Hypothalamus (tissue), 51 donors: ENCODE measurements at regions not wholly inside any gene's neighbourhood (a gene's known extent, or its start where the extent isn't known, plus 50 kb on each side); places are given as distances from the start of the nearest gene placed in this dataset.
"Not testable (repeated sequence)": the region's sequence is repeated elsewhere in the genome, so short reads cannot be mapped to it uniquely, and the experiment has no call there.

Source experiments
- DNase-seq, 51 donors: peaks; one replicate each; lab custom pipeline; 2025; lab: John Stamatoyannopoulos, UW

DNA sequence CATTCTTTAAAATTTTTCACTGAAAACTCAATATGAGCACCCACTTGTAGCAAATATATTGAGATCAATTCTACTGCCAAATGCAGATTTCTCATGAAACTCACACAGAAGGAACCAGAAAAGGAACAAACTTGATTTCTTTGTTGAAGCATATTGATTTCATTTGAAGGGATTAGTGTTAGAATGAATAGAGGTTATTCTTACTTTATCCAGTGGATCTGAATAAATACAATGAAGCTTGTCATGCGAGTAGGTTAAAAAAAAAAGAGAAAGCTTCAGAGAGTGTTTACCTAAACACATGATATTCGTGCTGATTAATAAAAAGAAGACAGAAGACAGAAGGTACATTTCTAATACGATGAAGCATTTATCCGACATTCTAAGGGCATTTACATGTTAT, 226.7 kb upstream of the ZSWIM2 start:
- no peak for DNase-seq

DNA sequence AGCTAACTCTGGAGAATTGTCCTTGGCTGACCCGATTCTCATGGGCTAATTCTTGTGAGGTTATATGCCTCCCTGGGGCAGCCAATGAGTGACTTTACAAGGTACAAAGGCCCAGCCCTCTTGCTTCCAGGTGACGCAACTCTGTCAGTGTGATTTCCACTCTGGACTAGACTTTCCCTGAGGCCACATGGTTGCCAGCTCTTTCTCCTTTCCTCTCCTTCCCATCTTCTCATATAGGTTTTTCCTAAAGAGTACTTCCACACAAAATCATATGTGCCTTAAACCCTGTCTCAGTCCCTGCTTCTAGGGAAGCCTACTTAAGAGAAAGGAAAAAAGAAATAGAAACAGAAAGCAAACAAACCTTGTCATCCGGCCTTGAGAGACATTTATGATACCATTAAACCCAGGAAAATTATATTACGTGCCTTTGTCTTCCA, 226.2 kb upstream of the ZSWIM2 start:
- no peak for DNase-seq

DNA sequence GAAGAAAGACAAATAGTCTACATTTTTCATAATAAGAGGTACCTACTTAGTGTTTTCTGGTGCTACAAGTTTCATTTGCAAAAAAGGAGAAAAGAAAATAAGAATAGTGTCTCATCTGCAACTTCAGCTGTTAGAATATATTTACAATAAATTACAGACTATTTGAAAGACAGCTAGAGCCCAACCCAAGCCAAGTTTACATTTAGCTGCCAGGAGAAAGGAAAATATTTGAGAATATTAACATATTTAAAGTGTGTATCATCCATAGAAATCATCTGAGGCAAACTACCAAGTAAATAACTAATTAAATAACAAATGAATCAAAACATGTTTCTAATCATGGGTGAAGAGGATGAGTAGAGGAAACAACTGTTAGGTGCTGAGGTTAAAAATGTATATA, 209.2 kb upstream of the ZSWIM2 start:
- DNase-seq, result no peak

DNA sequence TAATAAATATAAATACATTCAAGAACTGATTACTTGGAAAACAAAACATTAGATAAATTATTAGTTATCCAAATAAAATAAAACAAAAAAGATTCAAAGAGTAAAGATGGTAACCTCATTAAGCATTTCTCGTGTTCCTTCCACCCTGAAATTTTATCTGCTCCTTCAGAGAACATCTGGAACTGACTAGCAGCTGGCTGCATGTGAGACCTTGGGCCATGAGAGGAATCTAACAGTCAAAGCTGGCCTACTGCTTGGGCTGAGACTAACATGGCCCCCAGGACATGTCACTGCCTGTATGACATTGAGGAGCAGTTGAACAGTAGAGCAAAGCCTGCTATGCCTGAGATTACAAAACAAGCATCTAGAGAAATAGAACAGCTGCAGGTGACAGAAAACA, 208.5 kb upstream of the ZSWIM2 start:
- no peak for DNase-seq

DNA sequence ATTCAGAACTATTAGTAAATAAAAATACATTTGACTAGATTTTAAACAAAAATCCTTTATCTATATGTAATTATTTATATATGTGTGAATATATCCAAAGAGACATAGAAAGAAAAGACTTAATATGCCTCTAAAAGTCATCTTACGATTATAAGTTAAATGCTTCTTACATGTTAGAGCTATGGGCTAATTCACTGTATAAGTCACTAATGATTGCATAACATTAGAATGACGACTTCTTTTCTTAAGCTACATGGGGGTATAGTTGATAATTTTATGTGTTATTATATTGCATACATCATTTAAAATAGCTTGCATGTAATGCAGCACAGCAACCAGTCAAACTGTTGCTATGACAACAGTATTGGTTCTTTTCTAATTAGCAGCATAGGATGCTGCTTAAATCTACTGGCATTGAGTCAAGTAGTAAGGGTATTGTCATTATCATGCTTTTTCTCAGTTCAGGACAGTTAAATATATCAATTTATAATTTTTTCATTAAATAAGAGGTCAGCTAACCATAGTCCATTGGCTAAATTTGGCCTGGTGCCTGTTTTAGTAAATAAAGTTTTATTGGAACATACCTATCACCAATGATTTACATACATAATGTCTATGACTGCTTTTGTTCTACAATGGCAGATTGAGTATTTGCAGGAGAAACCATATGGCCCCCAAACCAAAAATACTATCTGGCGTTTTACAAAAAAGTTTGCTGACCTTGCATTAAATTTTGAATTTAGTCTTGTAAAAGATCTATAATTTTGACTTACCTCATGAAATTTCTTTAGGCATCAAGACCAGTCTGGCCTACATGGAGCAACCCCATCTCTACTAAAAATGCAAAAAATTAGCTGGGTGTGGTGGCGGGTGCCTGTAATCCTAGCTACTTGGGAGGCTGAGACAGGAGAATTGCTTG, 207.7 kb upstream of the ZSWIM2 start:
- no peak for DNase-seq

DNA sequence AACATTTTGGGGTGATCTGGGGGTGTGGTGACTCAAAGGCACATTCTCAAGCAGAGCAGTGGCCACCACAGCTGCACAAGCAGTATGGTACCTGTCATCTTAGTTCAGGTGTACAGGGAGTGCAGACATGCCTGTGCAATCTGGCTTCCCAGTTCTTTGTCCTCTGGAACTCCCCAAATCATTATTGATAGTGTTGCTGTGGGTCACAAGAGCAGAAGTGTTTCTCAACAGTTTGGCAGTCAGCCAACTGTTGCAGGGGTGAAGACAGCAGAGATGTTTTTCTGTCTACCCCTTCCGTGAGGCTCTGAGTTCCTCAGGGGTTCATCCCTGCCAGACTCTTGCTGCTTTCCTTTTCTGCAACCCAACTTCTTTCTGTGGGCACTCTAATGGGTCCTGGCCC, 206.5 kb upstream of the ZSWIM2 start:
- DNase-seq, result no peak

DNA sequence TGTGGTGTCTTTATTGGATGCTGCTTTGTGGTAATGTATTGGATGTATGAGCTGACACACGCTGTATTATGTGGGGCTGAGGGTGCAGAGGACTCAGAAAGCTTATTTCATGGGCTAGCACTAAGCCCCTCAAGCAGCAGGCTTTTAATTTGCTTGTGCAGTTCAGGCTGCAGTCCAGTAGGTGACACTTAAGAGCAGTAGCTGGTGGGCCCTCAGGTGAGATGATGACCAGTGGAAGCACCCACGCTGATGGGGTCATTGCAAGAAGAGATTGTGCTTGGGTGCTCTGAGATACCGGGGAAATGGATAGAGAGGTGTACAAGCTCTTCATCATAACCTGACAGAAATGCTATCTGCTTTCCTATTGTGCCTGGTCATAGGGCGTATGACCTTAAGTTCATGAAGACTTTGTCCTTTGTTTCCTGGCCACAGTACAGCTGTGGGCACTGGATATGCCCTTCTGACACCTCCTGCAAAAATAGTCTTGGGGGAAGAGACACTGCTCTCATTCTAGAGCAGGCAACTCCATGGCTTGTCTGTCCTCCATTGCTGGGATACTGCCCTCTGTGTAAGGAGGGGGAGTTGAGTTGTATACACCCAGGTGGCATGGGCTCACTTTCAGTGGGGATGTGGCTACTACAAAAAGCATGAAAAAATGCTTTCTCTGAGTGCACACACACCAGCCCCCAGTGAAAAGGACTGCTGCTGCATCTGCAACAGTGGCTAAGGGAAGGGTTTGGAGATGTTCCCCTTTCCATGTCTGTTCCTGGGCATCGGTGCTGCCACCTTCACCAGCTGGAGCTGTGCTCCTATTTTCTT, 205.7 kb upstream of the ZSWIM2 start:
- DNase-seq, result no peak

DNA sequence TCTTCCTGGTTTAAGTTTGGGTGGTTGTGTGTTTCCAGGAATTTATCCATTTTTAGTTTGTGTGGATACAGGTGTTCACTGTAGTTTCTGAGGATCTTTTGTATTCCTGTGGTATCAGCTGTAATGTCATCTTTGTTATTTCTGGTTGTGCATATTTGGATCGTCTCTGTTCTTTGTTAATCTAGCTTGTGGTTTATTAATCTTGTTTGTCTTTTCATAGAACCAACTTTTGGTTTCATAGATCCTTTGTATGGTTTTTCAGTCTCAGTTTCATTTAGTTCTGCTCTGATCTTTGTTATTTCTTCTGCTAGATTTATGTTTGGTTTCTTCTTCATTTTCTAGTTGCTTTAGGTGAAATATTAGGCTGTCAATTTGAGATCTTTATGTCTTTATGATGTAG, 202.4 kb upstream of the ZSWIM2 start:
- no peak for DNase-seq

DNA sequence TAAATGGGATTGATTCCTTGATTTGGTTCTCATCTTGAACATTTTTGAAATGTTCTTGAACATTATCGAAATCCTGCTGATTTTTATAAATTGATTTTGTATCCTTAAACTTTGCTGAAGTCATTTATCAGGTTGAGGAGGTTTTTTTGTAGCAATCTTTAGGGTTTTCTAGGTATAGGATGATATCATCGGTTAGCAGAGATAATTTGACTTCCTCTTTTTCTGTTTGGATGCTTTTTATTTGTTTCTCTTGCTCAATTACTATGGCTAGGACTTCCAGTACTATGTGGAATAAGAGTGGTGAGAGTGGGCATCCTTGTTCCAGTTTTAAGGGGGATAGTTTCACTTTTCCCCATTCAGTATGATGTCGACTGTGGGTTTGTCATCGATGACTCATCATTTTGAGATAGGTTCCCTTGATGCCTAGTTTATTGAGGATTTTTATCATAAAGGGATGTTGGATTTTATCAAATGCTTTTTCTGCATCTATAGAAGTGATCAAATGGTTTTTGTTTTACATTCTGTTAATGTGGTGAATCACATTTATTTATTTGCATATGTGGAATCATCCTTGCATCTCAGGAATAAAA, 201.5 kb upstream of the ZSWIM2 start:
- no peak for DNase-seq

DNA sequence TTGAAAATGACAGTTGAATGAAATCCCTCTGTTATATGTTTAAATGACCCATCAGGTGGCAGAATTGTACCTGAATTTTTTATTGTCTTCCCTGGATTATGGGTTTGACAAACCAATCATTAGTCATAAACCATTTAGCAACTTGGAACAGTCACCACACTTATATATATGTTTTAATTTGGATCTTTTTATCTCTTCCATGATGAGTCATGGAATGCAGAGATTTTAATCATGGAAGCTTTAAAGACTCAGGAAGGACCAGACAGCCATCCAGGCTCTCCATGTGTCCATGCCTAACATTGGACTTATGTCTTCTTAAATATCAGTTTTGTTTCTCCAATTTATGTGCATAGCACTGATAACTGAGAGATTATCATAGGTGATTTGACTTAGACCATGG, 188.3 kb upstream of the ZSWIM2 start:
- no peak for DNase-seq

DNA sequence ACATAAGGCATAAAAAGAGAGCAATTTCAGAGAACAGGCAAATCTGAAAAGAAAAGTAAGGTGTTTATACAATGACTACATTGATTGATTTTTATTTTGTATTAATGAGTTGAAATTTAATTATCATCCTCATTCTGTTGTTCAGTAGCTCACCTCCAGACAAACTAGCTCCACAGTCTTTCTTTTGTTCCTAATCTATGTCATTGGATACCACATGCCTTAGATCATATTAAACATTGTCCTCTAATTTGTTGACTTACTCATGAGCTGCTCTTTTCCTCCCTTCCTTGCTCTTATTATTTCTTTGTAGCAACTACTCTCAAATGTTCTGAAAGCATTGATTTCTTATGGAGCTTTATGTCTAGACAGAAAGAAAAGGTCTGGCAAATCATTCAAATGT, 185.5 kb upstream of the ZSWIM2 start:
- DNase-seq, result no peak

DNA sequence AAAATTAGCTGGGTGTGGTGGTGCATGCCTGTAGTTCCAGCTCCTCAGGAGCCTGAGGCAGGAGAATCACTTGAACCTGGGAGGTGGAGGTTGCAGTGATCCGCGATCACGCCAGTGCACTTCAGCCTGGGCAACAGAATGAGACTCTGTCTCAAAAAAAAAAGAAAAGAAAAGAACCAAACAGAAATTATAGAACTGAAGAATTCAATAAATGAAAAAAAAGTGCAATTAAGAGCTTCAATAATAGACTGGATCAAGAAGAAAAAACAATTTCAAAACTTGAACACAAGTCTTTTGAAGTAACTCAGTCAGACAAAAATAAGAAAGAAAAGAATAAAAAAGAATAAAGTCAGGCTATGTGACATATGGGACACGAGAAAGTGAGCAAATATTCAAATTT, 175.8 kb upstream of the ZSWIM2 start:
- DNase-seq, result no peak

DNA sequence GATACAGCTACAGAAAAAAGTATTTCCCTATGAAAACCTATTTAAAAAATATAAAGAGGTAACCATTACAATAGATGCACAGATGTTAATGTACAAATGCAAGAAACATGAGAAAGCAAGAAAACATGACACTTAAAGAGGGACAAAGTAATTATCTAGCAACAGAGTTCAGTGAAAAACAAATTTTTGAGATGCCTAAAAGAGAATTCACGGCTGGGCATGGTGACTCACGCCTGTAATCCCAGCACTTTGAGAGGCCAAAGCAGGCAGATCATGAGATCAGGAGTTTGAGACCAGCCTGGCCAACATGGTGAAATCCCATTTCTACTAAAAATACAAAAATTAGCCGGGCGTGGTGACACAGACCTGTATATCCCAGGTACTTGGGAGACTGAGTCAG, 175.0 kb upstream of the ZSWIM2 start:
- DNase-seq, result not testable (repeated sequence)

DNA sequence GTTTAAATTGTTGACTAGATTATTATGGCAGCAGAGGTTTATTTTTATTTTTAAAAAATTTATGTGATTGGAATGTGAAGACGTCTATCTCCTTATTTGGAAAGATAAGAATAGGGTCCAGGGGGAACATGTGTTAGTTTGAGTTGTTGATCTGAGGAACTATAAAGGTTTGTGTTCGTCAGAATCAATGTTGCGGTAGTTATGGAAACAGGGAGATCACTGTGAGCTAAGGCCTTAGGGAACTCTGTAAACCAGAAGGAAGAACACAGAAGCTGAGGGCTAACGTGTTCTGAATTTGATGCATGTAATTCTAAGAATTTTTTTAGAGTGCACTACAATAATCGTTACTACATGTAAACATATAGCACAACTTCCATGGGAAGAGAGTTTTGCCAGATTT, 168.5 kb upstream of the ZSWIM2 start:
- DNase-seq, result no peak

DNA sequence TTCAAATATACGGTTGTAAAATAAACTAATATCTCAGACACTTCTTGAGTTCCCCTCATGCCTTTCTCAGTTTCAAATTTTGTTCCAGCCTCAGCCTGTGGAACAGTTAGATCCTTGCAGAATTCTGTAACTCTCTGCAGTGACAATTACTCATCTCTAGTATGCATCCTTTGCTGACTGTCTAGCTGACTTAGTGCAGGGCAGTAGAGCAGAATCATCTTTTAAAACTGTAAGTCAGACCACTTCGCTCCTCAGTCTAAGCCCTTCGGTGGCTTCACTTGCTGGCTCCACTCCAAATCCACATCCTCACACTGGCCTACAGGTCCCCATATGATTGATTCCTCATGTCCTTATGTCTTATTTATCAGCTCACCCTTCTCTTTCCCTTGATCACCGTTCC, 164.1 kb upstream of the ZSWIM2 start:
- DNase-seq, result no peak

DNA sequence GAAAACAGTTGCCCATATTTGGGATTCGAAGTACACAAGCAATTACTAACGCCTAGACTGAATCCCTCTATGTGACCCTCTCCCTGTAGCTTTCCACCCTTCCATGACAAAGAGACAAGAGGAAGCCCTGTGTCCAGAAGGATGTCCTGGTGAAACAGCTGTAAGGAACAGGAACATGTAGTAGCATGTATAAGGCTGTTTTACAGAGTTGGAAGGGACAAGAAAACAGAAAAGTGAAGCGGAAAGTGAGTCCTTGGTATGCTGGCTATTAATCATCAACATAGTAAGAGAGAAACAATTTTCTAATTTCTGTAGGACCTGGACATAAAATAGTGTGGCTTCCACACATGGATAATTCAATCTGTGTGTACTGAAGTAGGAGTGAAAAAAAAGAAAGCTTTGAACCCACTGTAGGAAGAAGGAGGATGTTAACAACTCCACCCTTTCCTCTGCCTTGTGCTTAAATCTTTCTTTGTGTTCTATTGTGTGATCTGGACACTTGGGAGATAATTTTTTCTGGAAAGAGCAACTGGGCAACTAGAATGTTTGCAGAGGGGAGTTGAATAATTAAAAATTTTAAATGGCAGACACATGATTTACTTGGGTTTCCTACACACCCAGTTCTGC, 162.3 kb upstream of the ZSWIM2 start:
- no peak for DNase-seq

DNA sequence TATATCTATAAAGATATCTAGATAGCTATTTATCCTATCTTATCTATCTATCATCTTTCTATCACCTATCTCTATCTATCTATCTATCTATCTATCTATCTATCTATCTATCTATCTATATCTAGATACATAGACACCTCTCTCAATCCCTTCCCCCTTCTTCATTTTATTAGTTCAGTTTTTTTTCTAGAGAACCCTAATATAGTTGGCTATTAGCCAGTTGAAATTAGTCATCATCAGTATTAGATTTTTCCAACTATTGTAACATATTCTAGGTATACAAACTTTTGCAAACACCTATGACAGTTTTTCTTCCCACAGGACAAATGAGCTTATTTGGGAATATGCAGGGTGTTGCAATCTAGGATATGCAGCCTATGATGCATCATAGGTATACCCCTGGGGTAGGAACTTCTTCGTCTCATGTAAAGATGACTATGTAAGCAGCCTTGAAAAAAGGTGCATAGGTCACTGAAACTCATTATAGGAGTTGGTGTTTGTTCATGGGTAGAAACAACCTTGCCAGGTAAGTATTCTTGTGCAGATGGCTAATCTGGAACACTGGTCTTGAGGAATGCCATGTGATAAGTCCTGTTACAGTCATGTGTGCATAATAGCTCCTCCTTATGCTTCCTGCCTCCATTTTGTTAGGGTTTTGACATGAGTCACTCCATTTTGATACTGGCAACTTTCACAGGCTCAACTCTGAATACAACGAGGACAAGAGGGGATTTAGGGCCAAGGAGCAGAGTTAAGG, 160.7 kb upstream of the ZSWIM2 start:
- no peak for DNase-seq

DNA sequence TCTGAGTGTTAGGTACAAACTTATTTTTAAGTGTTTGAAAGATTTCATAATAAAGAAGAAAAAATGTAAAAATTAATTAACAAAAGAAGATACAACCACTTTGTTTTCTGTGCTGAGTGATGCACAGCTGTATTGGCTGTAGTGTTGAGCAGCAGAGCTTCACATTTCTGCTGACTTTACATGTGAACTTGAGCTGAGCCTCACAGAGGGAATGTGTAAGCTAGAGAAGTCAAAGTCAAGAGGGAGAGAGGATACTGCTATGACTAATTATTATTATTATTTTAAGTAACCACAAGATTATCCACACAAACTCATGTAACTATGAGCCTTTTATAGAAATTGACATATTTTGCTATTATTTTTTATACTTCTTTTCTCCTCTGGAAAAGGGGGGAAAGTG, 159.1 kb upstream of the ZSWIM2 start:
- DNase-seq, result no peak

DNA sequence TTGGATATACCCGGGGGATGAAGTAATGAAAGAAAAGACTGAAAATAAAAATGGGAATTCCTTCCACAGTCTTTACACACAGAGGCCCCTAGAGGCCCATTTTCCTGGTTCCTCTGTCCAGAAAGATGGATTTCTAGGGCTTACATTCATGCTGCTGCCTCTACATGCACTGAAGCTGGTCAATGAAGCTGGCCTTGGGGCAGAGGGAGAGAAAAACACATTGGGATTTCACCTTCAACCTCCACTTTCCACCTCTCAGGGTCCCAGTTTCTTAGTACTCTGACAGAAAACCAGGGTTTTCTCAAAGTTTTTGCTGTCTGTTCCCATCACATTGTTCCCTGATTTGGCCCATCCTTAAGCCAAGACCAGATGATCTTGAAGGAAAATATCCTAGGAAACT, 154.6 kb upstream of the ZSWIM2 start:
- no peak for DNase-seq

DNA sequence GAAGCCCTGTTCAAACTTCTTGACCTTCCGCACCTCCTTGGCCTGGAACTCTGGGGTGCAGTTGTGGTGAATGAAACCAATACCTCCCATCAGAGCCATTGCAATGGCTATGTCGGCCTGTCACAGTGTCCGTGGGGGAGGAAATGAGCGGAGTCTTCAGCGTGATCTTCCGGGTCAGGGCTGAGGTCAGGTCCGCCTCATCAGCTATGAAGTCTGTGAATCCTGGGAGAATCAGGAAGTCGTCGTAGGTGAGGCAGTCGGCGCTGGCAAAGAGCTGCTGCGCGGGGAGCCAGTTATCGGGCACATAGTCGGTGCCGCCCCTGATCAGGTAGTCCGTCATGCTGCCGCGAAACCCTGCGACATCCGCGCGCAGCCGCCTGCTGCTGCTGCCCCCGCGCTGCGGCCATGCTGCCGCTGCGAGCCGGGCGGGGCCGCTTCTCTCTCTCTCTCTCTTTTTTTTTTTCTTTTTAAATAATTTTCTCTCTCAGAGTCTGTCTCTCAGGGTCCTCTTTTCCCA, 154.1 kb upstream of the ZSWIM2 start:
- no peak for DNase-seq
